Mesendoderm (in vitro differentiated cells): ENCODE measurements at regions not wholly inside any gene's neighbourhood (a gene's known extent, or its start where the extent isn't known, plus 50 kb on each side); places are given as distances from the start of the nearest gene placed in this dataset.
A peak's percentile ranks its signal among the peaks of the same experiment; 100 is the strongest.
"Not testable (repeated sequence)": the region's sequence is repeated elsewhere in the genome, so short reads cannot be mapped to it uniquely, and the experiment has no call there.

ENCODE experiments used
- DNase-seq: peaks from one replicate; pipeline ENCODE4 v3.0.0; 2013
- H2AK5ac ChIP-seq: 2 replicates; pipeline ENCODE4 v1.6.1; 2013; ENCODE audit warnings: low read length, inconsistent platforms
- H2BK120ac ChIP-seq: 2 replicates; pipeline ENCODE4 v1.6.1; 2013; ENCODE audit warnings: low read depth, mild to moderate bottlenecking, low read length, moderate library complexity, mixed read lengths
- H2BK15ac ChIP-seq: replicated peaks from 2 replicates; pipeline ENCODE4 v1.6.1; 2013; ENCODE audit warnings: low read depth, mild to moderate bottlenecking, moderate library complexity
- H2BK5ac ChIP-seq: 2 replicates; pipeline ENCODE4 v1.6.1; 2013; ENCODE audit warnings: low read length, inconsistent platforms
- H3K18ac ChIP-seq: 2 replicates; pipeline ENCODE4 v1.6.1; 2013; ENCODE audit warnings: mild to moderate bottlenecking, low read length, mixed read lengths
- H3K23ac ChIP-seq: one replicate; pipeline ENCODE4 v1.6.1; 2013; ENCODE audit warnings: low read length
- H3K27ac ChIP-seq: 2 replicates; pipeline ENCODE4 v1.5.1; 2013; ENCODE audit warnings: low read depth, mild to moderate bottlenecking, inconsistent platforms, low read length, moderate library complexity
- H3K27me3 ChIP-seq: 2 replicates; pipeline ENCODE4 v1.6.1; 2013; ENCODE audit warnings: low read length, control low read depth, mild to moderate bottlenecking, inconsistent platforms; ENCODE audit not compliant: insufficient read depth, poor library complexity
- H3K36me3 ChIP-seq: 2 replicates; pipeline ENCODE4 v1.6.1; 2013; ENCODE audit warnings: low read length, inconsistent platforms; ENCODE audit not compliant: control insufficient read depth, insufficient read depth
- H3K4ac ChIP-seq: one replicate; pipeline ENCODE4 v1.6.1; 2013; ENCODE audit warnings: low read depth, mild to moderate bottlenecking, low read length, moderate library complexity
- H3K4me1 ChIP-seq: 2 replicates; pipeline ENCODE4 v1.6.1; 2013; ENCODE audit warnings: low read depth, low read length, inconsistent platforms; ENCODE audit not compliant: control insufficient read depth
- H3K4me2 ChIP-seq: 2 replicates; pipeline ENCODE4 v1.6.1; 2013; ENCODE audit warnings: low read length
- H3K4me3 ChIP-seq: 2 replicates; pipeline ENCODE4 v1.5.1; 2013; ENCODE audit warnings: mild to moderate bottlenecking, low read length
- H3K56ac ChIP-seq: one replicate; pipeline ENCODE4 v1.6.1; 2013; ENCODE audit warnings: low read length
- H3K79me1 ChIP-seq: 2 replicates; pipeline ENCODE4 v1.6.1; 2013; ENCODE audit warnings: low read length, inconsistent platforms
- H3K79me2 ChIP-seq: 2 replicates; pipeline ENCODE4 v1.6.1; 2013; ENCODE audit warnings: mild to moderate bottlenecking, low read length; ENCODE audit not compliant: control insufficient read depth, insufficient read depth
- H3K9ac ChIP-seq: 2 replicates; pipeline ENCODE4 v1.6.1; 2013; ENCODE audit warnings: low read length, inconsistent platforms
- H4K5ac ChIP-seq: one replicate; pipeline ENCODE4 v1.6.1; 2013; ENCODE audit warnings: low read length
- H4K8ac ChIP-seq: one replicate; pipeline ENCODE4 v1.6.1; 2013; ENCODE audit warnings: low read depth, mild to moderate bottlenecking, control low read depth, low read length, moderate library complexity
- WGBS: extraction: QIAGEN DNeasy Blood & Tissue Kit; methylation state at CpG from one replicate; pipeline ENCODE4 v1.1.7; 2013; ENCODE audit warnings: low lambda C conversion rate, missing lambda C conversion rate; ENCODE audit not compliant: insufficient coverage; ENCODE audit errors: extremely low coverage; 5-methylcytosine and 5-hydroxymethylcytosine counted together

DNA sequence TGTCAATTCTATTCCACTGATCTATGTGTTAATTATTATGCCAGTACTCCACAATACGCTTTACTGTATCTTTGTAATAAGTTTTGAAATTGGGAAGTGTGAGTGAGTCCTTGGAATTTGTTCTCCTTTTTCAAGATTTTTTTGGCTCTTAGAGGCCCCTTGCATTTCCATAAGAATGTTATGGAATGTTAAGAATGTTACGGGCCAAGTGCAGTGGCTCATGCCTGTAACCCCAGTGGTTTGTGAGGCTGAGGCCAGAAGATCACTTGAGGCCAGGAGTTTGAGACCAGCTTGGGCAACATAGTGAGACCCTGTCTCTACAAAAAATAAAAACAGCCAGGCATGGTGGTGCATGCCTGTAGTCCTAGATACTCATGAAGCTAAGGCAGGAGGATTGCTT lies 167.6 kb upstream of the CXorf66 start:
- peak; percentile 76 for DNase-seq
- Histone ChIP-seq H2BK15ac (no peak overlapping the region), H3K79me1 (no peaks in the 10 kb centered on the region), H3K27ac (no peak overlapping the region), H3K36me3 (no peaks in the 10 kb centered on the region), H3K4me1 (no peaks in the 10 kb centered on the region), H2BK5ac (no peak overlapping the region), H3K4ac (no peak overlapping the region), H4K8ac (no peak overlapping the region), H3K23ac (no peak overlapping the region), H3K27me3 (no peaks in the 10 kb centered on the region), H3K18ac (no peak overlapping the region), H2AK5ac (no peak overlapping the region), H3K4me3 (no peak overlapping the region), H3K56ac (no peak overlapping the region), H3K4me2 (no peak overlapping the region), H3K79me2 (no peaks in the 10 kb centered on the region), H2BK120ac (no peak overlapping the region), H3K9ac (no peak overlapping the region), H4K5ac (no peak overlapping the region)
- no CpG with 5 or more reads among the region's 2 CpGs for WGBS

DNA sequence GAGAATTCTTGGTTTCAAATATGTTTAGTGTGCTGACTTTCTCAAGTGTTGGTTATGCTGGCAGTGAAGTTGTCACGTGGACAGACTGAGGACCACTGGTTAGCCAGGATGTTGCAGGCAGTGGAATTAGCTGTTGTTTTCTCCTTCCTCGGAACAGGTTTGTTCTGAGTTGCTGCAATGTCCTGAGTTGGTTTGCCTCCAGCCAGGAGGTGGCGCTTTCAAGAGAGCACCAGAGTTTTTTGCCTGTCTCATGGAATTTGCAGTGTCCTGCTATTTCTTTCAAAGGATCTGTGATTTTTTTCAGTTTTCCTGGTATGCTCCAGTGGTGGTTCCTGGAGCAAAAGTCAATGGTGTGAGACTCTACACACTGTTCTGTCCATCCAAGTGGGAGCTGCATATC lies 158.1 kb upstream of the CXorf66 start:
- WGBS = no CpG with 5 or more reads among the region's 3 CpGs
- H3K27me3 ChIP-seq = no peaks in the 10 kb centered on the region

GRCh38 chrX:140114059-140114458 lies 148.7 kb upstream of the CXorf66 start:
- H3K27ac ChIP-seq, H2BK120ac ChIP-seq, H2BK15ac ChIP-seq, H4K8ac ChIP-seq, DNase-seq, H2AK5ac ChIP-seq, H3K79me2 ChIP-seq, H3K18ac ChIP-seq, H3K27me3 ChIP-seq, H3K4me1 ChIP-seq, H4K5ac ChIP-seq, H3K4me2 ChIP-seq, H3K36me3 ChIP-seq, H3K4ac ChIP-seq, H3K79me1 ChIP-seq, H2BK5ac ChIP-seq, H3K23ac ChIP-seq, H3K56ac ChIP-seq, H3K4me3 ChIP-seq, H3K9ac ChIP-seq: not testable (repeated sequence)
- no CpG with 5 or more reads among the region's 1 CpG for WGBS

More for the DNA sequence above, 158.1 kb upstream of the CXorf66 start:
- no peak overlapping the region for H3K23ac ChIP-seq
- no peak overlapping the region for H4K8ac ChIP-seq
- no peak overlapping the region for H3K9ac ChIP-seq
- no peak overlapping the region for H3K27ac ChIP-seq
- no peak overlapping the region for H2BK120ac ChIP-seq
- H2AK5ac ChIP-seq = no peak overlapping the region
- DNase-seq = peak; percentile 44
- no peaks in the 10 kb centered on the region for H3K4me1 ChIP-seq
- H3K4me3 ChIP-seq = no peak overlapping the region
- H3K36me3 ChIP-seq = no peaks in the 10 kb centered on the region
- no peaks in the 10 kb centered on the region for H3K79me2 ChIP-seq
- H3K4me2 ChIP-seq = no peak overlapping the region
- H3K56ac ChIP-seq = no peak overlapping the region
- H4K5ac ChIP-seq = no peak overlapping the region
- H2BK5ac ChIP-seq = no peak overlapping the region
- H3K18ac ChIP-seq = no peak overlapping the region
- no peak overlapping the region for H2BK15ac ChIP-seq
- H3K79me1 ChIP-seq = no peaks in the 10 kb centered on the region
- H3K4ac ChIP-seq = no peak overlapping the region

DNA sequence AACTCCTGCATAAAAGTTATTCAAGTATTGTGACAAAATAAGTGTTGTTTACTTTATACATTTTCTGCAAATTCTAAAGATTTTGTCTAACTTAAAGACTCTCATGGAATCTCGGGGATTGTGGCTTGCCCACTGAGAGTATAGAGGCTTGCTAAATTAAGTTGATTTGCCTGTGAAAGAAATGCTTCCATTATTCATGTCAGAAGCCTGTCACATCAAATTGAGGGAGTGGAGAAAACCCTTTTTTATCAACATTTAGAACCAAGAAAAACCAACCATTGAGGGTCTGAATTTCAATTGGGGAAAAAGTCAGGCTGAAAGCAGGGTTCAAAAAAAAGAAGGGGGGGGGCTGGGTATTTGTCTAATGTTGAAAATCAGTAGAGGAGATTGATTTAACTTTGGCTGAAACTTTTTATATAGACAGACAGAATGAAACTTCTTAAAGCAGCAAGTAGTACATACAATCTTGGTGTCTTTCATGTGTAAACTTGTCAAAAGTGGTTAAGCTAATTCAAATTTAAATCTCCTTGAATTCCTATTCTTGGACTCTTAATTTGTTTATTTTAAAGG lies 144.8 kb upstream of the CXorf66 start:
- Histone ChIP-seq H3K79me2 (no peaks in the 10 kb centered on the region), H2BK120ac (no peak overlapping the region), H3K4ac (no peak overlapping the region), H3K79me1 (no peaks in the 10 kb centered on the region), H3K4me1 (no peaks in the 10 kb centered on the region), H3K36me3 (no peaks in the 10 kb centered on the region), H3K27me3 (no peaks in the 10 kb centered on the region), H3K23ac (no peak overlapping the region), H2BK15ac (no peak overlapping the region), H3K27ac (no peak overlapping the region), H3K4me3 (no peak overlapping the region), H2AK5ac (no peak overlapping the region), H4K5ac (no peak overlapping the region), H3K18ac (no peak overlapping the region), H4K8ac (no peak overlapping the region), H3K56ac (no peak overlapping the region), H2BK5ac (no peak overlapping the region), H3K4me2 (no peak overlapping the region), H3K9ac (no peak overlapping the region)
- no peak for DNase-seq
- WGBS = no CpG with 5 or more reads among the region's 1 CpG

DNA sequence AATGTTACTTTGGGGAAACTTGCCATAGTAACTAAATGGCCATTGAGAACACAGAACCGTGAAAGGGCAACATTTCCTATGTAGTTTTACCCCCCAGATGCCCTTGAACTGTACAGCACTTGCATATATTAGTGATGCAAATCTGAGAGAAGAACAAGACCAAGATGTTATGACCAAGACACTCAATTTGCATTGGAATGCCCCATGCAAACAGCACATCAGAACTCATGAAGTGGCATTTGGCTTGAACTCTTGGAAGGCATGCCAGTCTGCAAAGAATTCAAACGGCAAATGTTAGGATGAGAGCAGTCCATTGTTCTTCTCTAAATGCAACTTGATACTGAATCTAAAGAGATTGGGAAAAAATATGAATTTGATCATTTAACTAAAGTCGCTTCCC lies 139.4 kb upstream of the CXorf66 start:
- Histone ChIP-seq H3K9ac (no peak overlapping the region), H3K27me3 (no peaks in the 10 kb centered on the region), H3K4me3 (no peak overlapping the region), H3K36me3 (no peaks in the 10 kb centered on the region), H3K56ac (no peak overlapping the region), H3K27ac (no peak overlapping the region), H3K18ac (no peak overlapping the region), H2BK15ac (no peak overlapping the region), H4K8ac (no peak overlapping the region), H3K4me2 (no peak overlapping the region), H2BK5ac (no peak overlapping the region), H3K4ac (no peak overlapping the region), H3K23ac (no peak overlapping the region), H2AK5ac (no peak overlapping the region), H3K79me2 (no peaks in the 10 kb centered on the region), H3K79me1 (no peaks in the 10 kb centered on the region), H3K4me1 (no peaks in the 10 kb centered on the region), H4K5ac (no peak overlapping the region), H2BK120ac (no peak overlapping the region)
- no peak for DNase-seq
- WGBS = no CpG with 5 or more reads among the region's 3 CpGs

- Histone ChIP-seq H2BK15ac (no peak overlapping the region), H3K23ac (no peak overlapping the region), H3K4me2 (no peak overlapping the region), H2AK5ac (no peak overlapping the region), H3K27ac (no peak overlapping the region), H3K4me3 (no peak overlapping the region), H4K5ac (no peak overlapping the region), H2BK5ac (no peak overlapping the region), H3K9ac (no peak overlapping the region), H3K27me3 (no peaks in the 10 kb centered on the region), H4K8ac (no peak overlapping the region), H3K4me1 (no peaks in the 10 kb centered on the region), H3K79me1 (no peaks in the 10 kb centered on the region), H3K79me2 (no peaks in the 10 kb centered on the region), H3K4ac (no peak overlapping the region), H3K18ac (peak overlapping the region; percentile 60), H3K56ac (no peak overlapping the region), H2BK120ac (no peak overlapping the region), H3K36me3 (no peaks in the 10 kb centered on the region)
- peak; percentile 32 for DNase-seq
- no CpG with 5 or more reads among the region's 4 CpGs for WGBS
Observed at GRCh38 chrX:140099221-140099620, 133.9 kb upstream of the CXorf66 start.
